ENCODE measurements at regions not wholly inside any gene's neighbourhood (a gene's known extent, or its start where the extent isn't known, plus 50 kb on each side); places are given as distances from the start of the nearest gene placed in this dataset.

DNA sequence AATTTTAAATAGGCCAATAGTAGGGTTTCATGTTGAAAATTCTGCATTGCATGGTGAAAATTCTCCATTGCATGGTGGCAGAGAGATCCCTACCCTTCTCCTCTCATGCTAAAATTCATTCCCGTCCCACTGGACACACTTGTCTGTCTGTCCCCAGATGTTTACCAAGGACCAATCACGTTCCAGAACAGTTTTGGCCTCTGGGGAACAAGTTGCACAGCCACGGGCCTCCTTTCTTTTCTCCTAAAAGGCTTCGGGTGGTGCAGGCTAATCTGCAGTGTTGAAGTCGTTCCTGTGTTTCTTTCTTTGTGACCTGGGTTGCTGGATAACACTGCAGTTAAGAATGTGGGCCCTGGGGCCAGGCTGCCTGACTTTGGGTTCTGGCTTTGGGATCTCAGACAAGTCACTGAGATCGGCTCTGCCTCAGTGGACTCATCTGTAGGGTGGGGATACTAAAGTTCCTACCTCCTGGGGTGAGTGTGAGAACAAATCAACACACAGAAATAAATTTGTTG is 113.1 kb upstream of the FAM204A start:
- TF ChIP-seq, protein P1, sequence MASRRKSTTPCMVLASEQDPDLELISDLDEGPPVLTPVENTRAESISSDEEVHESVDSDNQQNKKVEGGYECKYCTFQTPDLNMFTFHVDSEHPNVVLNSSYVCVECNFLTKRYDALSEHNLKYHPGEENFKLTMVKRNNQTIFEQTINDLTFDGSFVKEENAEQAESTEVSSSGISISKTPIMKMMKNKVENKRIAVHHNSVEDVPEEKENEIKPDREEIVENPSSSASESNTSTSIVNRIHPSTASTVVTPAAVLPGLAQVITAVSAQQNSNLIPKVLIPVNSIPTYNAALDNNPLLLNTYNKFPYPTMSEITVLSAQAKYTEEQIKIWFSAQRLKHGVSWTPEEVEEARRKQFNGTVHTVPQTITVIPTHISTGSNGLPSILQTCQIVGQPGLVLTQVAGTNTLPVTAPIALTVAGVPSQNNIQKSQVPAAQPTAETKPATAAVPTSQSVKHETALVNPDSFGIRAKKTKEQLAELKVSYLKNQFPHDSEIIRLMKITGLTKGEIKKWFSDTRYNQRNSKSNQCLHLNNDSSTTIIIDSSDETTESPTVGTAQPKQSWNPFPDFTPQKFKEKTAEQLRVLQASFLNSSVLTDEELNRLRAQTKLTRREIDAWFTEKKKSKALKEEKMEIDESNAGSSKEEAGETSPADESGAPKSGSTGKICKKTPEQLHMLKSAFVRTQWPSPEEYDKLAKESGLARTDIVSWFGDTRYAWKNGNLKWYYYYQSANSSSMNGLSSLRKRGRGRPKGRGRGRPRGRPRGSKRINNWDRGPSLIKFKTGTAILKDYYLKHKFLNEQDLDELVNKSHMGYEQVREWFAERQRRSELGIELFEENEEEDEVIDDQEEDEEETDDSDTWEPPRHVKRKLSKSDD (conservative IDR thresholded peaks at IDR 0.05; ENCODE audit: low read length) = no peak
- TF ChIP-seq, protein P2, sequence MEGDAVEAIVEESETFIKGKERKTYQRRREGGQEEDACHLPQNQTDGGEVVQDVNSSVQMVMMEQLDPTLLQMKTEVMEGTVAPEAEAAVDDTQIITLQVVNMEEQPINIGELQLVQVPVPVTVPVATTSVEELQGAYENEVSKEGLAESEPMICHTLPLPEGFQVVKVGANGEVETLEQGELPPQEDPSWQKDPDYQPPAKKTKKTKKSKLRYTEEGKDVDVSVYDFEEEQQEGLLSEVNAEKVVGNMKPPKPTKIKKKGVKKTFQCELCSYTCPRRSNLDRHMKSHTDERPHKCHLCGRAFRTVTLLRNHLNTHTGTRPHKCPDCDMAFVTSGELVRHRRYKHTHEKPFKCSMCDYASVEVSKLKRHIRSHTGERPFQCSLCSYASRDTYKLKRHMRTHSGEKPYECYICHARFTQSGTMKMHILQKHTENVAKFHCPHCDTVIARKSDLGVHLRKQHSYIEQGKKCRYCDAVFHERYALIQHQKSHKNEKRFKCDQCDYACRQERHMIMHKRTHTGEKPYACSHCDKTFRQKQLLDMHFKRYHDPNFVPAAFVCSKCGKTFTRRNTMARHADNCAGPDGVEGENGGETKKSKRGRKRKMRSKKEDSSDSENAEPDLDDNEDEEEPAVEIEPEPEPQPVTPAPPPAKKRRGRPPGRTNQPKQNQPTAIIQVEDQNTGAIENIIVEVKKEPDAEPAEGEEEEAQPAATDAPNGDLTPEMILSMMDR (IDR thresholded peaks at IDR 0.05 in 2 of 3, conservative IDR thresholded peaks at IDR 0.05 in 1 of 3; ENCODE audit: insufficient read depth in 2 of 3, low read depth in 1 of 3, low read length in 3 of 3) = no peak
- no peak for TF ChIP-seq ATF6 (CRISPR knock-in tag; IDR thresholded peaks at IDR 0.05)
- no peak for TF ChIP-seq TCF7L2 (IDR thresholded peaks at IDR 0.05; ENCODE audit: low read depth, low read length)
- TF ChIP-seq, protein P3, sequence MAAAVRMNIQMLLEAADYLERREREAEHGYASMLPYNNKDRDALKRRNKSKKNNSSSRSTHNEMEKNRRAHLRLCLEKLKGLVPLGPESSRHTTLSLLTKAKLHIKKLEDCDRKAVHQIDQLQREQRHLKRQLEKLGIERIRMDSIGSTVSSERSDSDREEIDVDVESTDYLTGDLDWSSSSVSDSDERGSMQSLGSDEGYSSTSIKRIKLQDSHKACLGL (CRISPR knock-in tag; IDR thresholded peaks at IDR 0.05; ENCODE audit: borderline replicate concordance, poor library complexity, severe bottlenecking) = no peak
- TF ChIP-seq, protein P4, sequence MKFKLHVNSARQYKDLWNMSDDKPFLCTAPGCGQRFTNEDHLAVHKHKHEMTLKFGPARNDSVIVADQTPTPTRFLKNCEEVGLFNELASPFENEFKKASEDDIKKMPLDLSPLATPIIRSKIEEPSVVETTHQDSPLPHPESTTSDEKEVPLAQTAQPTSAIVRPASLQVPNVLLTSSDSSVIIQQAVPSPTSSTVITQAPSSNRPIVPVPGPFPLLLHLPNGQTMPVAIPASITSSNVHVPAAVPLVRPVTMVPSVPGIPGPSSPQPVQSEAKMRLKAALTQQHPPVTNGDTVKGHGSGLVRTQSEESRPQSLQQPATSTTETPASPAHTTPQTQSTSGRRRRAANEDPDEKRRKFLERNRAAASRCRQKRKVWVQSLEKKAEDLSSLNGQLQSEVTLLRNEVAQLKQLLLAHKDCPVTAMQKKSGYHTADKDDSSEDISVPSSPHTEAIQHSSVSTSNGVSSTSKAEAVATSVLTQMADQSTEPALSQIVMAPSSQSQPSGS (CRISPR knock-in tag; IDR thresholded peaks at IDR 0.05) = no peak
- no peak for TF ChIP-seq ILF3 (IDR thresholded peaks at IDR 0.05; ENCODE audit: borderline replicate concordance)
- TF ChIP-seq TRIM28 (IDR thresholded peaks at IDR 0.05) = no peak
- TF ChIP-seq MTA1 (IDR thresholded peaks at IDR 0.05; ENCODE audit: borderline replicate concordance) = no peak
- TF ChIP-seq EZH2 (IDR thresholded peaks at IDR 0.05; ENCODE audit: borderline replicate concordance, low read depth, low read length) = no peak
- no peak for TF ChIP-seq POLR2A (conservative IDR thresholded peaks at IDR 0.05)
- no peak for TF ChIP-seq E2F5 (CRISPR knock-in tag; IDR thresholded peaks at IDR 0.05)
- no peak for TF ChIP-seq RFX5 (IDR thresholded peaks at IDR 0.05; ENCODE audit: low read depth, low read length)

Data from K562 (cell line).